BJ (cell line): ENCODE measurements at regions not wholly inside any gene's neighbourhood (a gene's known extent, or its start where the extent isn't known, plus 50 kb on each side); places are given as distances from the start of the nearest gene placed in this dataset. TPM values are rescaled to one million over a fixed set of nuclear protein-coding genes. Genes with fewer than 3 reads are reported as not detected.
"Not testable (repeated sequence)": the region's sequence is repeated elsewhere in the genome, so short reads cannot be mapped to it uniquely, and the experiment has no call there.

Experiments
- CTCF ChIA-PET: fragments of 350-600 bp; formaldehyde crosslinking; extraction: SDS; loops from one replicate; lab custom pipeline; 2021; ENCODE audit warnings: antibody characterized with exemption, inconsistent platforms; lab: Yijun Ruan, JAX
- POLR2A ChIA-PET: fragments of 300-600 bp; sonication (Branson Sonifier 250); formaldehyde crosslinking; extraction: SDS; loops from one replicate; lab custom pipeline; 2021; ENCODE audit warnings: antibody characterized with exemption; lab: Charles Lee
- DNase-seq: peaks from one replicate; pipeline ENCODE4 v3.0.0-alpha.2; 2011; ENCODE audit warnings: low read depth
- H3K27me3 ChIP-seq: 2 replicates; pipeline ENCODE4 v1.6.0; 2011; ENCODE audit warnings: low read length; ENCODE audit not compliant: control insufficient read depth, insufficient read depth
- H3K36me3 ChIP-seq: 2 replicates; pipeline ENCODE4 v1.5.1; 2011; ENCODE audit warnings: low read length; ENCODE audit not compliant: control insufficient read depth, insufficient read depth
- H3K4me3 ChIP-seq: 2 replicates; pipeline ENCODE4 v1.5.1; 2011; ENCODE audit warnings: low read depth, mild to moderate bottlenecking, control low read depth, low read length
- CTCF ChIP-seq: IDR thresholded peaks from 2 replicates; pipeline ENCODE4 v1.5.1; 2011; ENCODE audit warnings: low read depth, mild to moderate bottlenecking, control low read depth, inconsistent platforms, low read length, moderate library complexity; ENCODE audit not compliant: insufficient read depth
- small RNA-seq: library from RNA; depleted of rRNA; stranded (forward); fragments of <200 nt; gene quantifications from one replicate; pipeline ENCODE3, GENCODE V24; 2012; ENCODE audit warnings: low replicate concordance, low read depth; ENCODE audit not compliant: insufficient read length

- no peak for DNase-seq
- no peaks in the 10 kb centered on the region for H3K27me3 ChIP-seq
- no peak overlapping the region for H3K4me3 ChIP-seq
- TF ChIP-seq CTCF, result no peak
- CTCF ChIA-PET, result no interaction called here
- H3K36me3 ChIP-seq, result no peaks in the 10 kb centered on the region
- POLR2A ChIA-PET, result interaction anchor here (0.7 kb wide), 1 partner anchor 29 kb away, joined by 3 read pairs; no protein-coding TSS in a partner anchor
These were observed 65.9 kb upstream of the IGSF10 start for GRCh38 chr3:151526757-151527156.

GRCh38 chr3:151520105-151520504 is 59.2 kb upstream of the IGSF10 start:
- ChIA-PET CTCF (interaction anchor here (0.6 kb wide), 1 partner anchor 320 kb away, joined by 3 read pairs; no protein-coding TSS in a partner anchor), POLR2A (no interaction called here)
- Histone ChIP-seq H3K27me3 (no peaks in the 10 kb centered on the region), H3K4me3 (no peak overlapping the region), H3K36me3 (no peaks in the 10 kb centered on the region)
- DNase-seq, result no peak
- TF ChIP-seq CTCF, result no peak

DNA sequence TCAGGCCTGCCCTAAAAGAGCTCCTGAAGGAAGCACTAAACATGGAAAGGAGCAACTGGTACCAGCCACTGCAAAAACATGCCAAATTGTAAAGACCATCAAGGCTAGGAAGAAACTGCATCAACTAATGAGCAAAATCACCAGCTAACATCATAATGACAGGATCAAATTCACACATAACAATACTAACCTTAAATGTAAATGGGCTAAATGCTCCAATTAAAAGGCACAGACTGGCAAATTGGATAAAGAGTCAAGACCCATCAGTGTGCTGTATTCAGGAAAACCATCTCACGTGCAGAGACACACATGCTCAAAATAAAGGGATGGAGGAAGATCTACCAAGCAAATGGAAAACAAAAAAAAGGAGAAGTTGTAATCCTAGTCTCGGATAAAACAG is 50.6 kb upstream of the IGSF10 start:
- CTCF ChIA-PET, DNase-seq, H3K27me3 ChIP-seq, POLR2A ChIA-PET, H3K36me3 ChIP-seq, H3K4me3 ChIP-seq: not testable (repeated sequence)

Small RNAs in the stretch of these regions (small RNA-seq; reads per million reads assigned to genes)
- not detected for gene MIR5186
